ENCODE measurements at regions not wholly inside any gene's neighbourhood (a gene's known extent, or its start where the extent isn't known, plus 50 kb on each side); places are given as distances from the start of the nearest gene placed in this dataset.

- TF ChIP-seq ZNF274 (IDR thresholded peaks at IDR 0.05; ENCODE audit: low read depth, low read length) (no peak), YY1 (IDR thresholded peaks at IDR 0.05; ENCODE audit: insufficient read depth, insufficient read length) (no peak), SUZ12 (IDR thresholded peaks at IDR 0.05; ENCODE audit: extremely low read depth, insufficient read depth, insufficient read length) (no peak)
These were observed 136.2 kb downstream of the KCNK1 start for GRCh38 chr1:233750139-233750538.
